ENCODE measurements at regions not wholly inside any gene's neighbourhood (a gene's known extent, or its start where the extent isn't known, plus 50 kb on each side); places are given as distances from the start of the nearest gene placed in this dataset.

- Mint-ChIP-seq H3K4me1 (no peaks in the 10 kb centered on the region), H3K27me3 (peaks cover 60% of the 10 kb centered on the region), H3K9me3 (peaks cover 5% of the 10 kb centered on the region), H3K4me3 (no peak overlapping the region), H3K36me3 (ENCODE audit: insufficient read depth) (no peaks in the 10 kb centered on the region), H3K27ac (ENCODE audit: low read depth) (no peak overlapping the region)
- DNase-seq (ENCODE audit: low spot score in 2 of 2) (no peak), ATAC-seq (replicated peaks; ENCODE audit: extremely low read depth, poor library complexity, severe bottlenecking) (no peak)
Measured at GRCh38 chr1:5599541-5599940, 392.7 kb downstream of the NPHP4 start.

GRCh38 chr1:5598824-5599395 is 393.3 kb downstream of the NPHP4 start:
- ATAC-seq (replicated peaks; ENCODE audit: extremely low read depth, poor library complexity, severe bottlenecking) (no peak), DNase-seq (ENCODE audit: low spot score in 2 of 2) (no peak)
- Mint-ChIP-seq H3K4me3 (no peak overlapping the region), H3K27ac (ENCODE audit: low read depth) (no peak overlapping the region), H3K36me3 (ENCODE audit: insufficient read depth) (no peaks in the 10 kb centered on the region), H3K9me3 (peaks cover 3% of the 10 kb centered on the region), H3K27me3 (peaks cover 60% of the 10 kb centered on the region), H3K4me1 (no peaks in the 10 kb centered on the region)

- DNase-seq (ENCODE audit: low spot score in 2 of 2) = no peak
- Mint-ChIP-seq H3K36me3 (ENCODE audit: insufficient read depth) (no peaks in the 10 kb centered on the region), H3K27me3 (peaks cover 56% of the 10 kb centered on the region), H3K4me3 (no peak overlapping the region), H3K4me1 (no peaks in the 10 kb centered on the region), H3K27ac (ENCODE audit: low read depth) (no peak overlapping the region), H3K9me3 (no peaks in the 10 kb centered on the region)
- no peak for ATAC-seq (replicated peaks; ENCODE audit: extremely low read depth, poor library complexity, severe bottlenecking)
Measured at GRCh38 chr1:5597991-5598823, 394.0 kb downstream of the NPHP4 start.

- H3K36me3 Mint-ChIP-seq (ENCODE audit: insufficient read depth) = no peaks in the 10 kb centered on the region
- no peak for DNase-seq (ENCODE audit: low spot score in 2 of 2)
Measured at GRCh38 chr1:5597171-5597850, 394.9 kb downstream of the NPHP4 start.

GRCh38 chr1:5596651-5597050 is 395.6 kb downstream of the NPHP4 start:
- no peak for ATAC-seq (replicated peaks; ENCODE audit: extremely low read depth, poor library complexity, severe bottlenecking)
- Mint-ChIP-seq H3K4me3 (no peak overlapping the region), H3K27me3 (peaks cover 54% of the 10 kb centered on the region), H3K4me1 (no peaks in the 10 kb centered on the region), H3K27ac (ENCODE audit: low read depth) (no peak overlapping the region), H3K36me3 (ENCODE audit: insufficient read depth) (no peaks in the 10 kb centered on the region), H3K9me3 (no peaks in the 10 kb centered on the region)
- no peak for DNase-seq (ENCODE audit: low spot score in 2 of 2)

More at GRCh38 chr1:5597171-5597850, 394.9 kb downstream of the NPHP4 start:
- Mint-ChIP-seq H3K9me3 (no peaks in the 10 kb centered on the region), H3K27ac (ENCODE audit: low read depth) (no peak overlapping the region), H3K4me3 (no peak overlapping the region), H3K27me3 (peaks cover 56% of the 10 kb centered on the region), H3K4me1 (no peaks in the 10 kb centered on the region)
- ATAC-seq (replicated peaks; ENCODE audit: extremely low read depth, poor library complexity, severe bottlenecking) = no peak

- peaks cover 47% of the 10 kb centered on the region for H3K27me3 Mint-ChIP-seq
- H3K4me1 Mint-ChIP-seq = no peaks in the 10 kb centered on the region
- H3K9me3 Mint-ChIP-seq = peaks cover 6% of the 10 kb centered on the region
- no peak for ATAC-seq (replicated peaks; ENCODE audit: extremely low read depth, poor library complexity, severe bottlenecking)
- no peak overlapping the region for H3K4me3 Mint-ChIP-seq
- H3K27ac Mint-ChIP-seq (ENCODE audit: low read depth) = no peak overlapping the region
- no peak for DNase-seq (ENCODE audit: low spot score in 2 of 2)
- H3K36me3 Mint-ChIP-seq (ENCODE audit: insufficient read depth) = no peaks in the 10 kb centered on the region
Measured at GRCh38 chr1:5595531-5596170, 396.6 kb downstream of the NPHP4 start.

GRCh38 chr1:5594056-5594956 is 397.9 kb downstream of the NPHP4 start:
- Mint-ChIP-seq H3K36me3 (ENCODE audit: insufficient read depth) (no peaks in the 10 kb centered on the region), H3K4me1 (no peaks in the 10 kb centered on the region), H3K4me3 (no peak overlapping the region), H3K27me3 (peaks cover 45% of the 10 kb centered on the region), H3K9me3 (peaks cover 6% of the 10 kb centered on the region), H3K27ac (ENCODE audit: low read depth) (no peak overlapping the region)
- ATAC-seq (replicated peaks; ENCODE audit: extremely low read depth, poor library complexity, severe bottlenecking) = no peak
- DNase-seq (ENCODE audit: low spot score in 2 of 2) = no peak

- no peaks in the 10 kb centered on the region for H3K4me1 Mint-ChIP-seq
- no peak overlapping the region for H3K27ac Mint-ChIP-seq (ENCODE audit: low read depth)
- no peaks in the 10 kb centered on the region for H3K36me3 Mint-ChIP-seq (ENCODE audit: insufficient read depth)
- ATAC-seq (replicated peaks; ENCODE audit: extremely low read depth, poor library complexity, severe bottlenecking) (no peak), DNase-seq (ENCODE audit: low spot score in 2 of 2) (no peak)
- peaks cover 6% of the 10 kb centered on the region for H3K9me3 Mint-ChIP-seq
- no peak overlapping the region for H3K4me3 Mint-ChIP-seq
- H3K27me3 Mint-ChIP-seq = peaks cover 46% of the 10 kb centered on the region
Measured at GRCh38 chr1:5590717-5591116, 401.5 kb downstream of the NPHP4 start.

GRCh38 chr1:5586629-5587028 is 405.6 kb downstream of the NPHP4 start:
- H3K36me3 Mint-ChIP-seq (ENCODE audit: insufficient read depth) = peaks cover 2% of the 10 kb centered on the region
- H3K4me1 Mint-ChIP-seq = no peaks in the 10 kb centered on the region
- H3K4me3 Mint-ChIP-seq = no peak overlapping the region
- DNase-seq (ENCODE audit: low spot score in 2 of 2) (no peak), ATAC-seq (replicated peaks; ENCODE audit: extremely low read depth, poor library complexity, severe bottlenecking) (no peak)
- no peak overlapping the region for H3K27ac Mint-ChIP-seq (ENCODE audit: low read depth)
- peaks cover 61% of the 10 kb centered on the region for H3K27me3 Mint-ChIP-seq
- H3K9me3 Mint-ChIP-seq = peaks cover 6% of the 10 kb centered on the region

- no peak for DNase-seq (ENCODE audit: low spot score in 2 of 2)
- Mint-ChIP-seq H3K27ac (ENCODE audit: low read depth) (no peak overlapping the region), H3K9me3 (no peaks in the 10 kb centered on the region), H3K36me3 (ENCODE audit: insufficient read depth) (peaks cover 2% of the 10 kb centered on the region), H3K4me1 (no peaks in the 10 kb centered on the region), H3K4me3 (no peak overlapping the region), H3K27me3 (peaks cover 75% of the 10 kb centered on the region)
- no peak for ATAC-seq (replicated peaks; ENCODE audit: extremely low read depth, poor library complexity, severe bottlenecking)
Measured at GRCh38 chr1:5585256-5585655, 407.0 kb downstream of the NPHP4 start.

- H3K4me1 Mint-ChIP-seq = no peaks in the 10 kb centered on the region
- peaks cover 2% of the 10 kb centered on the region for H3K36me3 Mint-ChIP-seq (ENCODE audit: insufficient read depth)
- H3K27ac Mint-ChIP-seq (ENCODE audit: low read depth) = no peak overlapping the region
- no peak overlapping the region for H3K4me3 Mint-ChIP-seq
- no peak for ATAC-seq (replicated peaks; ENCODE audit: extremely low read depth, poor library complexity, severe bottlenecking)
- peaks cover 64% of the 10 kb centered on the region for H3K27me3 Mint-ChIP-seq
- no peaks in the 10 kb centered on the region for H3K9me3 Mint-ChIP-seq
- no peak for DNase-seq (ENCODE audit: low spot score in 2 of 2)
Measured at GRCh38 chr1:5580926-5581325, 411.3 kb downstream of the NPHP4 start.

- ATAC-seq (replicated peaks; ENCODE audit: extremely low read depth, poor library complexity, severe bottlenecking) = no peak
- Mint-ChIP-seq H3K27ac (ENCODE audit: low read depth) (no peak overlapping the region), H3K4me3 (no peak overlapping the region), H3K9me3 (no peaks in the 10 kb centered on the region), H3K36me3 (ENCODE audit: insufficient read depth) (peaks cover 2% of the 10 kb centered on the region), H3K4me1 (no peaks in the 10 kb centered on the region), H3K27me3 (peaks cover 63% of the 10 kb centered on the region)
- no peak for DNase-seq (ENCODE audit: low spot score in 2 of 2)
Measured at GRCh38 chr1:5579966-5580365, 412.3 kb downstream of the NPHP4 start.
